ENCODE measurements at regions not wholly inside any gene's neighbourhood (a gene's known extent, or its start where the extent isn't known, plus 50 kb on each side); places are given as distances from the start of the nearest gene placed in this dataset.

DNA sequence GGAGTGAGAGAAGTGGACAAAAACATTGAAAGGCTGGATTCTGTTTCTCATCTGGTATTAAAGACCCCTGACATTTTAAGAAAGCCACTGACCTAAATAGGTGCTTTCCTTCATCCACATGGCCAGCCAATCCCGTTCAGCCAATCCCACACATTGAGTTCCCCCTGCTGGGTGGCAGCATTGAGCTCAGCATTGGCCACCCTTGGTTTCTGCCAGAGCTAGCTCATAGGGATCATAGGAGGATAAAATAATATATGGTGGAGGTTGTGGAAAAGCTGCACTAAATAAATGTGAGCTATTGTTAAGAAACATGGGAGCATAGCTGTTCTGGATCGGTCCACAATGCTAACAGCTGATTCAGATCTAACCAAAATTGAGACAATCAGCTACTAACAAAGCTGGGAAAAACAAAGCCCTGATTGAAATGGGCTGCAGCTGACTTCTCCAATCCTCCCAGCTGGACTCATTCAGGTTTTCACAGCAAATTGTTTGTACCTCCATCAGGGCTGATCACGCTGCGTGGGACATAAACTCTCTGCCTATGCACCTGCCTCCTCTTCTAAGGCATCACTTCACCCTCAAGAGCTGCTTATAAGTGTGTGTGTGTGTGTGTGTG is 256.5 kb downstream of the EMP1 start:
- no peaks in the 10 kb centered on the region for H3K27me3 ChIP-seq
- no peak for DNase-seq (ENCODE audit: low spot score)
- no peaks in the 10 kb centered on the region for H3K9me2 ChIP-seq (replicated peaks; ENCODE audit: insufficient read depth)
- no peak for TF ChIP-seq EZH2phosphoT487 (IDR thresholded peaks at IDR 0.05; ENCODE audit: low read depth, severe bottlenecking, unreplicated experiment)
- TF ChIP-seq, protein P1, sequence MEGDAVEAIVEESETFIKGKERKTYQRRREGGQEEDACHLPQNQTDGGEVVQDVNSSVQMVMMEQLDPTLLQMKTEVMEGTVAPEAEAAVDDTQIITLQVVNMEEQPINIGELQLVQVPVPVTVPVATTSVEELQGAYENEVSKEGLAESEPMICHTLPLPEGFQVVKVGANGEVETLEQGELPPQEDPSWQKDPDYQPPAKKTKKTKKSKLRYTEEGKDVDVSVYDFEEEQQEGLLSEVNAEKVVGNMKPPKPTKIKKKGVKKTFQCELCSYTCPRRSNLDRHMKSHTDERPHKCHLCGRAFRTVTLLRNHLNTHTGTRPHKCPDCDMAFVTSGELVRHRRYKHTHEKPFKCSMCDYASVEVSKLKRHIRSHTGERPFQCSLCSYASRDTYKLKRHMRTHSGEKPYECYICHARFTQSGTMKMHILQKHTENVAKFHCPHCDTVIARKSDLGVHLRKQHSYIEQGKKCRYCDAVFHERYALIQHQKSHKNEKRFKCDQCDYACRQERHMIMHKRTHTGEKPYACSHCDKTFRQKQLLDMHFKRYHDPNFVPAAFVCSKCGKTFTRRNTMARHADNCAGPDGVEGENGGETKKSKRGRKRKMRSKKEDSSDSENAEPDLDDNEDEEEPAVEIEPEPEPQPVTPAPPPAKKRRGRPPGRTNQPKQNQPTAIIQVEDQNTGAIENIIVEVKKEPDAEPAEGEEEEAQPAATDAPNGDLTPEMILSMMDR (IDR thresholded peaks at IDR 0.05; ENCODE audit: poor library complexity) = no peak
- no peak for TF ChIP-seq EZH2 (IDR thresholded peaks at IDR 0.05; ENCODE audit: borderline replicate concordance)
- WGBS (ENCODE audit: low lambda C conversion rate, missing lambda C conversion rate) = 78% methylated on average over 4 of the region's 4 CpGs
- H4K20me1 ChIP-seq (ENCODE audit: insufficient read depth, poor library complexity, severe bottlenecking) = no peaks in the 10 kb centered on the region
- no peak overlapping the region for H3K4me2 ChIP-seq
- no peaks in the 10 kb centered on the region for H3K79me2 ChIP-seq
- H3K9me3 ChIP-seq (ENCODE audit: low read depth) = no peaks in the 10 kb centered on the region
- H3K36me3 ChIP-seq (replicated peaks; ENCODE audit: insufficient read depth, low read depth) = no peaks in the 10 kb centered on the region
- H3K4me3 ChIP-seq = no peak overlapping the region
- no peak overlapping the region for H2AFZ ChIP-seq
- H3K27ac ChIP-seq = no peak overlapping the region
- no peaks in the 10 kb centered on the region for H3K4me1 ChIP-seq (ENCODE audit: insufficient read depth)

DNA sequence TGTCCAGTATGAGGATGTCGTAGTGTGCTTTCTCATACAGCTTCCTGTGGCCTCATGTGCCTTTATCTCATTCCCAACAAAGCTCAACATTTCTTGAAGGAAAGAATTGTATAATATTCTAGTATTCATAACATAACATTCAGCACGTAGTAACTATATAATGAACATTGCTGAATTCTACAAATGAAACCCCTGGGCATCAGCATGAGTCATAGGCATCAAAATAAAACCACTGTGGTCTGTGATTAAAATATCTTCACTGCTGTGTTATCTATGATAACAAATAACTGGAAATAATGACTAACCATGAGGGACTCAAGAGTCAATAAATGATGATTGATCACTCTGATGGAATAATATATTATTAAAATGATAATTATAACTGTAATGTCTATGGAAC is 255.2 kb downstream of the EMP1 start:
- 88% methylated on average over 2 of the region's 2 CpGs for WGBS (ENCODE audit: low lambda C conversion rate, missing lambda C conversion rate)
- Histone ChIP-seq H3K27me3 (no peaks in the 10 kb centered on the region), H3K4me1 (ENCODE audit: insufficient read depth) (no peaks in the 10 kb centered on the region)

DNA sequence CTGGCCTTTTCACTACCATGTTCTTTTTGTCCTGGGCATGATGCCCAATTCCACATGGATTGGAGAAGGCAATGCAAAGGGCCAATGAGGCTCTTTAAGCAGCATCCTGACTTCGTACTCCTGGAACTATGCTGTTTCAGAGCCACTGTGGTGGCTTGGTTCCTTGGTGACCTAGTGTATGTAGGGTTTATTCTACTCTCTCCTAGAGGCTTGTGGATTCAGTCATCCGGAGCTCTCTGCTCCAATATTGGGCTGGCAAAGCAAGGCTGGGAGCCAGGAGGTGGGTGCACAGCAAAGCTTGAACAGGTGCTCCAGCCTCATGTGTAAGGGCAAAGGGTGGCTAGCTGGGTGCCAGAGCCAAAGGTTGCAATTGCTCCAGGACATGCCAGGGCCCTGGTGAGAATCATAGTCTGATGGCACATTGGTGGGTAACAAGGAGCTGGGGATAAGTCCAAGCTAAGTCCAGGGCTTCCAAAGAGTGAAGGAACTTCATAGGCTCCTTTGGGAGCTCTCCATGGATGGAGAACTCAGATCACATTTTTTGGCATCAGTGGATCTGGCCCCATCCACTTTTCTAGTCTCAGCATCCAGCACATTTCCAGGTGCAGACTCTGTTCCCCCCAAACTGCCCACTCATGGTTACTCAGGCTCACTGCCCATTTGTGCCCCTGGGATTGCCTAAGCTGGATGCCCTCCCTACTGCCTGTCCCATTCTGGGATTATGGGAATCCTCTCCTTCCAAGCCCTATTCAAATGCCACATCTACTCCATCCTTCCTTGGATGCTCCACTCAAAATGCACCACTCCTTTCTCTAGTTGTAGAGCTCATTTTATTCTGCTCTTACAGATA is 253.9 kb downstream of the EMP1 start:
- no peaks in the 10 kb centered on the region for H4K20me1 ChIP-seq (ENCODE audit: insufficient read depth, poor library complexity, severe bottlenecking)
- H3K36me3 ChIP-seq (replicated peaks; ENCODE audit: insufficient read depth, low read depth) = no peaks in the 10 kb centered on the region
- H2AFZ ChIP-seq = no peak overlapping the region
- H3K9me3 ChIP-seq (ENCODE audit: low read depth) = no peaks in the 10 kb centered on the region
- no peak for DNase-seq (ENCODE audit: low spot score)
- no peaks in the 10 kb centered on the region for H3K9me2 ChIP-seq (replicated peaks; ENCODE audit: insufficient read depth)
- H3K27ac ChIP-seq = no peak overlapping the region
- no peaks in the 10 kb centered on the region for H3K4me1 ChIP-seq (ENCODE audit: insufficient read depth)
- TF ChIP-seq EZH2phosphoT487 (IDR thresholded peaks at IDR 0.05; ENCODE audit: low read depth, severe bottlenecking, unreplicated experiment) (no peak), EZH2 (IDR thresholded peaks at IDR 0.05; ENCODE audit: borderline replicate concordance) (no peak)
- TF ChIP-seq, protein P1 (IDR thresholded peaks at IDR 0.05; ENCODE audit: poor library complexity) = no peak
- H3K27me3 ChIP-seq = no peaks in the 10 kb centered on the region
- no peaks in the 10 kb centered on the region for H3K79me2 ChIP-seq
- WGBS (ENCODE audit: low lambda C conversion rate, missing lambda C conversion rate) = 98% methylated on average over 2 of the region's 2 CpGs
- no peak overlapping the region for H3K4me3 ChIP-seq
- no peak overlapping the region for H3K4me2 ChIP-seq

More for the DNA sequence above, 255.2 kb downstream of the EMP1 start:
- H2AFZ ChIP-seq = no peak overlapping the region
- no peaks in the 10 kb centered on the region for H3K9me2 ChIP-seq (replicated peaks; ENCODE audit: insufficient read depth)
- TF ChIP-seq, protein P1 (IDR thresholded peaks at IDR 0.05; ENCODE audit: poor library complexity) = no peak
- TF ChIP-seq EZH2phosphoT487 (IDR thresholded peaks at IDR 0.05; ENCODE audit: low read depth, severe bottlenecking, unreplicated experiment) (no peak), EZH2 (IDR thresholded peaks at IDR 0.05; ENCODE audit: borderline replicate concordance) (no peak)
- no peaks in the 10 kb centered on the region for H3K36me3 ChIP-seq (replicated peaks; ENCODE audit: insufficient read depth, low read depth)
- no peak for DNase-seq (ENCODE audit: low spot score)
- H3K4me2 ChIP-seq = no peak overlapping the region
- no peak overlapping the region for H3K27ac ChIP-seq
- H4K20me1 ChIP-seq (ENCODE audit: insufficient read depth, poor library complexity, severe bottlenecking) = no peaks in the 10 kb centered on the region
- H3K79me2 ChIP-seq = no peaks in the 10 kb centered on the region
- no peaks in the 10 kb centered on the region for H3K9me3 ChIP-seq (ENCODE audit: low read depth)
- no peak overlapping the region for H3K4me3 ChIP-seq
